ENCODE measurements at regions not wholly inside any gene's neighbourhood (a gene's known extent, or its start where the extent isn't known, plus 50 kb on each side); places are given as distances from the start of the nearest gene placed in this dataset.
"Not testable (repeated sequence)": the region's sequence is repeated elsewhere in the genome, so short reads cannot be mapped to it uniquely, and the experiment has no call there.

DNA sequence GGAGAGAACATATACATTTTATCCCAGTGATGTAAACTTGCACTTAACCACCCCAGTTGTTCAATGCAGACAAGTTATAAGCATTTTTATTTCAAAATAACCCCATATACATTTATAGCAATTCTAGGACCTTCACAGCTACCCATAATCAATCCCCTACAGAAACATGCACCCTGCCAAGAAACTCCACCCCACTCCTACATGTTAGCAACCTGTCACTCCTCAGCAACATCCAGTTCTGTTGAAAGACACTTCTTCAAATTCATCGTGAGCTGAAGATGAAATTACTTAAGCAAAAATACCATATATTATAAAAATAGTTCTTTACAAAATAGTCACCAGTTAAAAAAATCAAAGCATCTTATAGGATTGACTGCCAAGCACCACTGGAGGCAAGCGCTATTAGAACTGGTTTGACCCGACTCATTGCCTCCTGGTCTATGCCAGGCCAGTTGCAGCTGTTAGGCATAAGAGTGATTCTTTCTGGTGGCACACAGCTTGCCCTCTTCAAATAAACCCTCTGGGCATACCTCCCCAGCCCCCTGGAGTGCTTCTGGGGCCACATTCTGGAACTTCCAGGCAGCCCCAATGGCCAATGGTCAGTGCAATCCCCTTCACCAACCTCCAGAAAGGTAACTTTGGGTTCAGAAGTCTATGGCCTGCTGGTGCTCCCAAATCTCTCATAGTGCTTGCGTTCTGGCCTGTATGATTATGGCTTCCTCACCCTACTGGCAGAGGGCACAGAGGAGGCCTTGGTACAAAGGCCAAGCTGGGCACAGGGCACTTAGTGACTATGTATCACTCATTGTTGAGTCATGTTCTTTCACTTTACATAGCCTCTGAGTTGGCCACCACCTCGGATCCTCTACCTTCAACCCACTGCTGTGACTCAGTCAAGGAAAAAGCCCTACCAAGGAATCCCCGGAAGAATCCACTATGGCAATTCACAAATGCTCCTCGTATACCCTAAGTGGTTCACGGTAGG is 72.2 kb upstream of the RALGPS2 start:
- DNase-seq (ENCODE audit: low read depth), result no peak
- TF ChIP-seq, protein P1, sequence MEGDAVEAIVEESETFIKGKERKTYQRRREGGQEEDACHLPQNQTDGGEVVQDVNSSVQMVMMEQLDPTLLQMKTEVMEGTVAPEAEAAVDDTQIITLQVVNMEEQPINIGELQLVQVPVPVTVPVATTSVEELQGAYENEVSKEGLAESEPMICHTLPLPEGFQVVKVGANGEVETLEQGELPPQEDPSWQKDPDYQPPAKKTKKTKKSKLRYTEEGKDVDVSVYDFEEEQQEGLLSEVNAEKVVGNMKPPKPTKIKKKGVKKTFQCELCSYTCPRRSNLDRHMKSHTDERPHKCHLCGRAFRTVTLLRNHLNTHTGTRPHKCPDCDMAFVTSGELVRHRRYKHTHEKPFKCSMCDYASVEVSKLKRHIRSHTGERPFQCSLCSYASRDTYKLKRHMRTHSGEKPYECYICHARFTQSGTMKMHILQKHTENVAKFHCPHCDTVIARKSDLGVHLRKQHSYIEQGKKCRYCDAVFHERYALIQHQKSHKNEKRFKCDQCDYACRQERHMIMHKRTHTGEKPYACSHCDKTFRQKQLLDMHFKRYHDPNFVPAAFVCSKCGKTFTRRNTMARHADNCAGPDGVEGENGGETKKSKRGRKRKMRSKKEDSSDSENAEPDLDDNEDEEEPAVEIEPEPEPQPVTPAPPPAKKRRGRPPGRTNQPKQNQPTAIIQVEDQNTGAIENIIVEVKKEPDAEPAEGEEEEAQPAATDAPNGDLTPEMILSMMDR (IDR thresholded peaks at IDR 0.05; ENCODE audit: low read depth, low read length), result no peak
- no peak for TF ChIP-seq MYC (IDR thresholded peaks at IDR 0.05; ENCODE audit: low read depth, low read length)
- H3K4me3 ChIP-seq (ENCODE audit: low read depth, low read length), result no peak overlapping the region

DNA sequence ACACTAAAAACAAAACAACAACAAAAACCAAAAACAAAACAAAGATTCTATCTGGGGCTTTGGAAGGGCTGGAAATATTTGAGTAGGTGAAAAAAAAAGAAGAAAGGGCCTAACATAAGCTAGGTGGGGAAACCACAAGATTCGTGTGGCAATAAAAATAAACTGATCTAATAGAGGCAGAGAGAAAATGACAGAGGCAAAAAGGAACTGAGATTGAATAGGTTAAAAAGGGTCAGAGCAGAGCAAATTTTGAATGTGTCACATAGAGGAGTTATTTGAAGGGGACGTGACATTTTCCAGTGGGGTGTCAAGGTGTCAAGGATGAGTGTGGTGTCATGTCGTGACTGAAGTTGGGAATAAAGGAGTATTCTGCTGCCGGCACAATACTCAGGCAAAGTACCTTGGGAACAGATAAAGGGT is 65.2 kb upstream of the RALGPS2 start:
- H3K4me3 ChIP-seq (ENCODE audit: low read depth, low read length), result no peak overlapping the region
- TF ChIP-seq, protein P1 (IDR thresholded peaks at IDR 0.05; ENCODE audit: low read depth, low read length), result no peak
- no peak for DNase-seq (ENCODE audit: low read depth)

DNA sequence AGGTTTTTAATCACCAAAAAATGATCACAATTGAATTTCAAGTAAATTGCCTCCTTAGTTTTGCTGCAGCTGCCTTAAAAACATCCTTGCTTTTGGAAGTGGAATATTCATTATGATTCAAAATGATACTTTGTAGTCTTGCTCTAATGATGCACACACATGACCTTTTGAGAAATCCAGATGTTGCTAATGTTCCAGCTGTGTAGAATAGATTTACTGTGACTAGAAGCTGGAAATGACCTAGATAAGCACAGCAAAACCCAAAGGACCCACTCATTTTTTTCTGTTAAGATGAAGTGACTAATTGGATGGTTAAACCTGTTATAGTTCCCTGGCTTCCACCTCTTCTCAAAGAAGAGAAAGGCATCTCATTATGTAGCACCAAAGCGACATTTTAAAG is 64.6 kb upstream of the RALGPS2 start:
- TF ChIP-seq MAX (IDR thresholded peaks at IDR 0.05; ENCODE audit: low read depth, low read length) (no peak), MYC (IDR thresholded peaks at IDR 0.05; ENCODE audit: low read depth, low read length) (no peak), POLR2A (IDR thresholded peaks at IDR 0.05; ENCODE audit: extremely low read depth, insufficient read length) (no peak)
- TF ChIP-seq, protein P1 (IDR thresholded peaks at IDR 0.05; ENCODE audit: low read depth, low read length), result no peak
- DNase-seq (ENCODE audit: low read depth), result no peak
- H3K4me3 ChIP-seq (ENCODE audit: low read depth, low read length), result no peak overlapping the region

- DNase-seq (ENCODE audit: low read depth), result peak; percentile 49
- no peak overlapping the region for H3K4me3 ChIP-seq (ENCODE audit: low read depth, low read length)
- no peak for TF ChIP-seq MAX (IDR thresholded peaks at IDR 0.05; ENCODE audit: low read depth, low read length)
- no peak for TF ChIP-seq POLR2A (IDR thresholded peaks at IDR 0.05; ENCODE audit: extremely low read depth, insufficient read length)
- TF ChIP-seq MYC (IDR thresholded peaks at IDR 0.05; ENCODE audit: low read depth, low read length), result no peak
- TF ChIP-seq, protein P1 (IDR thresholded peaks at IDR 0.05; ENCODE audit: low read depth, low read length), result no peak
Observed at GRCh38 chr1:178664278-178664677, 60.8 kb upstream of the RALGPS2 start.

DNA sequence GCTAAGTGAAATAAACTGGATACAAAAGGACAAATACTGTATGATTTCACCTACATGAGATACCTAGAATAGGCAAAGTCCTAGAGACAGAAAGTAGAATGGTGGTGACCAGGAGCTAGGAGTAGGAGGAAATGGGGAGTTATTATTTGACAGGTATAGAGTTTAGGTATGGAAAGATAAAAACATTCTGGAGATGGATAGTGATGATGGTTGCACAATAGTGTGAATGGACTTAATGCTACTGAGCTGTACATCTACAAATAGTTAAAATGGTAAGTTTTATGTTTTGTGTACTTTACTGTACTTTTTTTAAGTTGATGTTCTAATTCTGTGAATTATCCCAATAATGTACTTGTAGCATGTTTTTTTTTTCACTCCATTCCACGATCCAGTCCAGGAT is 59.5 kb upstream of the RALGPS2 start:
- DNase-seq (ENCODE audit: low read depth), result no peak
- TF ChIP-seq POLR2A (IDR thresholded peaks at IDR 0.05; ENCODE audit: extremely low read depth, insufficient read length), result no peak
- TF ChIP-seq, protein P1 (IDR thresholded peaks at IDR 0.05; ENCODE audit: low read depth, low read length), result no peak
- no peak for TF ChIP-seq MYC (IDR thresholded peaks at IDR 0.05; ENCODE audit: low read depth, low read length)
- no peak for TF ChIP-seq MAX (IDR thresholded peaks at IDR 0.05; ENCODE audit: low read depth, low read length)
- no peak overlapping the region for H3K4me3 ChIP-seq (ENCODE audit: low read depth, low read length)

DNA sequence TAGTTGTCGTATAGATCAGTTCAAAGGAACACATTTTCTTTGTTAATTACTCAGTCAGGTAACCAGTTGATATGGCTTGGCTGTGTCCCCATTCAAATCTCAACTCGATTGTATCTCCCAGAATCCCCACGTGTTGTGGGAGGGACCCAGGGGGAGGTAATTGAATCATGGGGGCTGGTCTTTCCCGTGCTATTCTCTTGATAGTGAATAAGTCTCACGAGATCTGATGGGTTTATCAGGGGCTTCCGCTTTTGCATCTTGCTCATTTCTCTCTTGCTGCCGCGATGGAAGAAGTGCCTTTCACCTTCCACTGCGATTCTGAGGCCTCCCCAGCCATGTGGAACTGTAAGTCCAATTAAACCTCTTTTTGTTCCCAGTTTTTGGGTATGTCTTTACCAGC is 58.2 kb upstream of the RALGPS2 start:
- H3K4me3 ChIP-seq (ENCODE audit: low read depth, low read length); DNase-seq (ENCODE audit: low read depth): not testable (repeated sequence)

All from NB4 (cell line).